GM19463 (cell line): ENCODE measurements at regions not wholly inside any gene's neighbourhood (a gene's known extent, or its start where the extent isn't known, plus 50 kb on each side); places are given as distances from the start of the nearest gene placed in this dataset.

Source experiments
- ATAC-seq: cut with Tn5 transposase; IDR thresholded peaks from one replicate; pipeline ENCODE4 v1.9.1; 2021; ENCODE audit warnings: mild to moderate bottlenecking, moderate library complexity; ENCODE audit not compliant: unreplicated experiment

- ATAC-seq, result no peak
Observed at GRCh38 chr15:96276438-96277210, 53.9 kb upstream of the NR2F2 start.
